ENCODE measurements at regions not wholly inside any gene's neighbourhood (a gene's known extent, or its start where the extent isn't known, plus 50 kb on each side); places are given as distances from the start of the nearest gene placed in this dataset.
A peak's percentile ranks its signal among the peaks of the same experiment; 100 is the strongest.
"Not testable (repeated sequence)": the region's sequence is repeated elsewhere in the genome, so short reads cannot be mapped to it uniquely, and the experiment has no call there.

- no peak for DNase-seq (ENCODE audit: low read depth)
These were observed 51.7 kb upstream of the MYO10 start for GRCh38 chr5:16987776-16988175.

- not testable (repeated sequence) for DNase-seq (ENCODE audit: low read depth)
These were observed 54.9 kb upstream of the MYO10 start for GRCh38 chr5:16990817-16991520.

- DNase-seq (ENCODE audit: low read depth): peak; percentile 34
These were observed 55.9 kb upstream of the MYO10 start for GRCh38 chr5:16992006-16992405.

GRCh38 chr5:16992444-16992843, 56.4 kb upstream of the MYO10 start:
- no peak for DNase-seq (ENCODE audit: low read depth)

GRCh38 chr5:16994565-16994964, 58.5 kb upstream of the MYO10 start:
- DNase-seq (ENCODE audit: low read depth): no peak

GRCh38 chr5:16995372-16995771, 59.3 kb upstream of the MYO10 start:
- DNase-seq (ENCODE audit: low read depth): peak; percentile 22

GRCh38 chr5:17000291-17000939, 64.3 kb upstream of the MYO10 start:
- DNase-seq (ENCODE audit: low read depth): peak; percentile 95

GRCh38 chr5:17001428-17001827, 65.3 kb upstream of the MYO10 start:
- peak; percentile 61 for DNase-seq (ENCODE audit: low read depth)

DNA sequence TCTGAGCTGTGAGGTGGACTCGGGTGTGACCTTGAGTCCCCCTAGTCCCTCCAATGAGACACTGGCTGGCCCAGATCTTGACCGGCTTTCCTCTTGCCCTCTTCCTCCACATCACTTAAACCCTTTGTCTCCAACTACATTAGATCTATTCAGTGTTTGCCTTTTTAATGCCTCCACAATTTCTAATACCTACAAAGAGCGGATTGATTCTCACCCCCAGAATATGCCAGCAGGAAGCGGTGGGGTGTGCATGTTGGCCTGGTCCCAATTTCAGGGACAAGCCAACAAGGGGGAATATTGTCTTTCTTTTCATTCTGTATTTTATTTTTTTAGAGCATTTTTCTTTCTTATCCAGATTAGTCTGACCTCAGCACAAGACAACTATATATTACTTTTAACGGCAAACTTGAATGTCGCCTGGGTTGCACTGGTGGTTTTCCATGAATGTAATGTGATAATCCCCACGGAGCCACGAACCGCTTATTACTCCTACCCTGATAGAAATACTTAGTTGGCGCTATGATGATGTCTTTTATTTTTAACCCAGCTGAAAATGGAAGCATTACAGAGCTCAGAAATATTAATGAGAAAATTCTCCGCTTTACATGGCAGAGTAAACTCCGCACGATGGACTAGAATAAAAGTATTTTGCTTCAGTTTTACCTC, 68.5 kb upstream of the MYO10 start:
- DNase-seq (ENCODE audit: low read depth): no peak

GRCh38 chr5:17005107-17005828, 69.2 kb upstream of the MYO10 start:
- no peak for DNase-seq (ENCODE audit: low read depth)

DNA sequence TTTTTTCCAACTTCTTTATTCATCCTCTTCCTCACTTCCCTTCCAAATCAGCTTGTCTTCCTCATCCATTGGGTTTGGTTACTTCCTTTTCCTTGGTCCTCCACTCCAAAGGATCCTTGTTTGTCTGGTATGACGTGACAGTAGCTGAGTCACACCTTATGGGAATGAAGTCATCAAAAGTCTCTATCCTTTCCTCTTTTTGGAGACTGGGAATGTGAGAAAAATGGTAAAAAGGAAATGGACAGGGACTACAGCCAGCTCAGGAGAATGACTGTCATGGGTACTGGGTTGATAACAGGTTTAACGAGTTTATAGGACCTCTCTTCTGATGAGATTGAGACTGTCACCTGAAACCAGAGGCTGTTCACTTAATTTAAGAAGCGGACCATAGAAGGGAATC, 76.2 kb upstream of the MYO10 start:
- DNase-seq (ENCODE audit: low read depth): no peak

GRCh38 chr5:17014686-17015085, 78.6 kb upstream of the MYO10 start:
- DNase-seq (ENCODE audit: low read depth): no peak

DNA sequence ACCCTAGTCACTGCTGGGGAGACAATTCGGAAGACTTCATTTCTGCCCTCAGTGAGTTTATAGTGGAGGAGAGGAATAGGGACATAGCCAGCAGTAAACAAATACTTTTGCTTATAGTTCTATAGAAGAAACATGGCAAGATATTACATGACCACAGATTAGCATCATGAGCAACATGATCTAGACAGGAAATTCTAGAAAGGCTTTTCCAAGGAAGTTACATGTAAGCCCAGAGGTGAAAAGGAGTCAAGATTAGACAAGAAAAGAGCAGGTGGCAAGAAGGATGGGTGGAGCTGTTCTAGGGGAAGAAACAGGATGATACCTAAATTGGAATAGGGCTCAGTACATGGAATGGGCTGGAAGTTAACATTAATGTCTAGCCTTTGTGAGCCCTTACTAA, 82.8 kb upstream of the MYO10 start:
- no peak for DNase-seq (ENCODE audit: low read depth)

- peak; percentile 57 for DNase-seq (ENCODE audit: low read depth)
These were observed 83.2 kb upstream of the MYO10 start for GRCh38 chr5:17019324-17019723.

GRCh38 chr5:17020678-17021601, 84.9 kb upstream of the MYO10 start:
- DNase-seq (ENCODE audit: low read depth): no peak

- DNase-seq (ENCODE audit: low read depth): no peak
These were observed 85.5 kb upstream of the MYO10 start for GRCh38 chr5:17021602-17021932.

GRCh38 chr5:17022296-17022695, 86.2 kb upstream of the MYO10 start:
- DNase-seq (ENCODE audit: low read depth): no peak

DNA sequence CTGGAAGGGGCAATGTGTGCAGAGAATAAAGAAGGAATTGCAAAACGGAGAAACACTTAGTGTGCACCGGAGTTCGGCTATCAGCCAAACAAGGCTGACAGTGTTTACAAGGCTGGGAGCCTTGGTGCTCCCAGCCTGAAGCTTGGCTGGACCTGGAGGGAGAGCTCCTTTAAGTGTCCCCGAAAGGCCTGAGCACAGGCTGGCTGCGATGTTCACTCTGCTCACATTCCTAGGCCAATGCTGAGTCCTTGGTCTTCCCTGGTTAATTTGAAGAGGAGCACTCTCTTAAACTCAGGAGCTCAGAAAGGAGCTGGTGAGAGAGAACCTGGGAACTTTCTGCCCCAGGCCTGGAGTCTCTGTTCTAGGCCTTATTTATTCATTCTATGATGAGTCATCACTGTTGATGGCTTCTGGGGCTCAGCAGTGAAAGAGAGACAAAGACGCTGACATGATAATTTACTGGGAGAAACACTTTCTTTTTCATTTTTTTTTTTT, 88.6 kb upstream of the MYO10 start:
- peak; percentile 77 for DNase-seq (ENCODE audit: low read depth)

- DNase-seq (ENCODE audit: low read depth): not testable (repeated sequence)
These were observed 95.7 kb upstream of the MYO10 start for GRCh38 chr5:17031659-17032277.

GRCh38 chr5:17032314-17032985, 96.4 kb upstream of the MYO10 start:
- DNase-seq (ENCODE audit: low read depth): not testable (repeated sequence)

Data from iris pigment epithelial cell (primary cell).